ENCODE measurements at regions not wholly inside any gene's neighbourhood (a gene's known extent, or its start where the extent isn't known, plus 50 kb on each side); places are given as distances from the start of the nearest gene placed in this dataset.

DNA sequence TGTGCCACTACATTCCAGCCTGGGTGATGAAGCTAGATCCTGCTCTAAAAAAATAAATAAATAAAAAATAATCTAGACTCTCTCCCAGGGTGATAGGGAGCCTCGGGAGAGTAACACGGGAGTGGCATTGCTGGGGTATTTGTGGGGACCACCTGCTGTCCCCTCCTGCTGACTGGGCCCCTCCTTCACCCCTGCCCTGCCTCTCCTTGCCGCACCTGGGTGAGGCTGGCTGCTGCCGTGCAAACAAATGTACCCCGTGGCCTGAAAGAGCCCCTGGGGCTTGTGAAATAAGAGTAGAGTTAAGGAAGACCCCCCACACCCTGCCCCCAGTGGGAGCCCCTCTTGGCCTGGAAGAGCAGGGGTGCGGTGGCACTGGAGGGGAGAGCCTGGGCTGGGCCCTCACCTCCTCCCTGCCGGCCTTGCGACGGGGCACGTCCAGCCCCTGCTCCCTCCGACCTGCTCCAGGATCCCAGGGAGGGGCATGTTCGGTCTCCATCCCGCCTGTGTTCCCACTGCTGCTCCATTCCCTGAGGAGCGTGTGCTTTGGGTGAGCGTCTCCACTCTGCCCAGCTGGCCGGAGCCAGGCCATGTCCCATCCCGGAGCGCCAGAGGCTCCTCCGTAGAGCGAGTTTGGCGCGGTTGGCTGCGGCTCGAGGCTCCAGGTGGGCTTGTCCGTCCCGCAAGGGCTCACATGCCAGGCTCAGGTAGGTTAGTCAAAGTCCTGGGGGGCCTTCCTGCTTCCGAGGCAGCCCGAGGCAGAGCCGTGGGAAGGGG lies 75.0 kb upstream of the RNU6ATAC start:
- POLR2A ChIA-PET (ENCODE audit: low non-redundant PET): no interaction called here
- CTCF ChIA-PET: interaction anchor here (1.3 kb wide), 1 partner anchor 68 kb away, joined by 4 read pairs; no protein-coding TSS in a partner anchor
- no peak overlapping the region for H3K27ac ChIP-seq
- DNase-seq (ENCODE audit: low spot score): no peak
- TF ChIP-seq, protein P1, sequence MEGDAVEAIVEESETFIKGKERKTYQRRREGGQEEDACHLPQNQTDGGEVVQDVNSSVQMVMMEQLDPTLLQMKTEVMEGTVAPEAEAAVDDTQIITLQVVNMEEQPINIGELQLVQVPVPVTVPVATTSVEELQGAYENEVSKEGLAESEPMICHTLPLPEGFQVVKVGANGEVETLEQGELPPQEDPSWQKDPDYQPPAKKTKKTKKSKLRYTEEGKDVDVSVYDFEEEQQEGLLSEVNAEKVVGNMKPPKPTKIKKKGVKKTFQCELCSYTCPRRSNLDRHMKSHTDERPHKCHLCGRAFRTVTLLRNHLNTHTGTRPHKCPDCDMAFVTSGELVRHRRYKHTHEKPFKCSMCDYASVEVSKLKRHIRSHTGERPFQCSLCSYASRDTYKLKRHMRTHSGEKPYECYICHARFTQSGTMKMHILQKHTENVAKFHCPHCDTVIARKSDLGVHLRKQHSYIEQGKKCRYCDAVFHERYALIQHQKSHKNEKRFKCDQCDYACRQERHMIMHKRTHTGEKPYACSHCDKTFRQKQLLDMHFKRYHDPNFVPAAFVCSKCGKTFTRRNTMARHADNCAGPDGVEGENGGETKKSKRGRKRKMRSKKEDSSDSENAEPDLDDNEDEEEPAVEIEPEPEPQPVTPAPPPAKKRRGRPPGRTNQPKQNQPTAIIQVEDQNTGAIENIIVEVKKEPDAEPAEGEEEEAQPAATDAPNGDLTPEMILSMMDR (conservative IDR thresholded peaks at IDR 0.05; ENCODE audit: low read depth): no peak

DNA sequence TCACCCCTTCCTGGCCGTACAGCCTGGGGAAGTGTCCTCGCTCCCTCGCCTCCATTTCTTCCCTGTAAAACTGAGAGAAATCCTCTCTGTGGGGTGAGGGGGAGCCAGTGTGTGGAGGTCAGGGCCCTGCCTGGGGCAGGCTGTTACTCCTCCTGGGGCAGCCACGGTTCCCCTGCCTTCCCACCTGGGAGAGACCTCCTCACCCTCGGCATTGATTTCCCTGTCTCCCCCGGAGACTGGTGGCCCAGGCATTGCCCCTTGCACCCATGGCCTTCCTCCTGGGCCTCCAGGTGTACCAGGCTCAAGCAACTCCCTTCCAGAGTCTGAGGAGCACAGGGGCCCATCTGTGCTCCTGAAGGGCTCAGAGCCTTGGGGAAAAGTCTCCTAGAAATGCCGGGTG lies 75.6 kb upstream of the RNU6ATAC start:
- ChIA-PET CTCF (interaction anchor here (1.3 kb wide), 1 partner anchor 67 kb away, joined by 4 read pairs; no protein-coding TSS in a partner anchor), POLR2A (ENCODE audit: low non-redundant PET) (no interaction called here)
- TF ChIP-seq, protein P1 (conservative IDR thresholded peaks at IDR 0.05; ENCODE audit: low read depth): no peak
- no peak for DNase-seq (ENCODE audit: low spot score)
- no peak overlapping the region for H3K27ac ChIP-seq

DNA sequence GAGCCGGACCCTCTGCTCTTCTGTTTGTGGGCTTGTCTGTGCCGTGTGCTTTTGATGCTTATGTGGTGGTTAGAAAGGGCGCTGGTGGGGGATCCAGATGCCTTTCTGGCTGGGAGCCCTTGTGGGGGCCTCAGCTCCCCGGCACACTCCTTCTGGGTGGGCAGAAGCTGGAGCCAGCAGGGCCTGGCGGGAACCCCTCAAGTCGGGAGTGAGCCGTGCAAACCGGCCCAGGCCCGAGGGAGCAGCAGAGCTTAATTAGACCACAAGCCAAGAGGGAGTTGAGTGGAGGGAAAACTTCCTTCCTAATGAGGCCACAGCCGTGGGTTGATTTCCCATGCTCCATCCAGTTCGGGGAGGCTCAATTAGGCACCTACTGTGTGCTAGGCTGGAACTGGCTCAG lies 76.0 kb upstream of the RNU6ATAC start:
- TF ChIP-seq, protein P1 (conservative IDR thresholded peaks at IDR 0.05; ENCODE audit: low read depth): no peak
- POLR2A ChIA-PET (ENCODE audit: low non-redundant PET): no interaction called here
- H3K27ac ChIP-seq: no peak overlapping the region
- DNase-seq (ENCODE audit: low spot score): no peak
- CTCF ChIA-PET: no interaction called here

DNA sequence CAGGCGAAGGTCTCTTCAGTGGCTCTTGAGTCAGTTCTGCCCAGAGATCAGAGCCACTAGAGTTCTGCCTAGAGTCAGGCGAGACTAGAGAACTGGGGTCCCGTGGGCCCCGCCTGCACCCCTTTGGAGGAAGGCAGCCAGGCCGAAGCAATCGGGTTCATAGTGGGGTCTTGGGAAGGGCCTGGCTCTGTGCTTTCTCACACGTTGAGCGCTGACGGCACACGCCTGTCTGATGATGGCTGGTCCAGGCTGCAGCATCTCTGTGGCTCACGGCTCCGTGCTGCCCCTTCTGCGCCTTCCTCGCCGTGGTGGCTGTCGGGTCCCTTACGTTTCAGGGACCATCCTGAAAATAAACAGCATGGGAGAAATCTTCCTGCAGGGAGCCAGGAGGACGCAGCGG lies 78.3 kb upstream of the RNU6ATAC start:
- TF ChIP-seq, protein P1 (conservative IDR thresholded peaks at IDR 0.05; ENCODE audit: low read depth): no peak
- POLR2A ChIA-PET (ENCODE audit: low non-redundant PET): no interaction called here
- no peak overlapping the region for H3K27ac ChIP-seq
- CTCF ChIA-PET: no interaction called here
- no peak for DNase-seq (ENCODE audit: low spot score)

DNA sequence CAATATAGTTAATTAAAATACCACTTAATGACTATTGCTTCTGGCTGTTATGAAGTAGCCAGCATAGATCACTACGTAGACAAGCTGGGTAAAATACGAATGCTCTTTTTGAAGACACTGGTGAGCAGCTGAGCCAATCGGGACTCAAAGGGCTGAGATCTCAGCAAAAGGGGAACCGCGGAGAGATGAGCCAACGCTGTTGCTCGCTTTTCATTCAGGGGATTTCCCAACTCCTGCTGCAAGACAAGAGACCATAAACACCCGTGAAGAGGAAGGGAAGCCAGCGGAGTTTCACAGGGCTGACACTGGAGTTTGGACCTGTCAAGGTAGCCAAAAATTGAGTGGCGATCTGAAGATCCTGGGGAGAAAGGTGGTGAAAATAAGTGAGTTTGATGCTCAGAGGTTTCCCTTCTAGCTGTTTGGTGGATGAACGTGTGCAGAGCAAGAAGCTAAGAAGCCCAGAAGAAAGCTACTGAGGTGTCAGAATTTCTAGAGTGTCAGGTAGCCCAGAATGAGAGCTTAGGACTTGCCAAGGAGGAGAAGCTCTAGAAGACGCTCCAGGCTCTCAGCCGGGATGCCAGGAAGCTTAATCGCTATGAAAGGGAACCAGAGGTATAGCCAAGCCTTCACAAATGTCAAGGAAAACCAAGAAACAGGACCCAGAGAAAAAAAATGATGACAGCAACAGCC lies 79.6 kb upstream of the RNU6ATAC start:
- ChIA-PET CTCF (interaction anchor here (1.4 kb wide), 1 partner anchor 73 kb away, joined by 4 read pairs; no protein-coding TSS in a partner anchor), POLR2A (ENCODE audit: low non-redundant PET) (interaction anchor here (0.5 kb wide), 1 partner anchor 948 kb away, joined by 3 read pairs; no protein-coding TSS in a partner anchor)
- TF ChIP-seq, protein P1 (conservative IDR thresholded peaks at IDR 0.05; ENCODE audit: low read depth): no peak
- H3K27ac ChIP-seq: no peak overlapping the region
- DNase-seq (ENCODE audit: low spot score): no peak

DNA sequence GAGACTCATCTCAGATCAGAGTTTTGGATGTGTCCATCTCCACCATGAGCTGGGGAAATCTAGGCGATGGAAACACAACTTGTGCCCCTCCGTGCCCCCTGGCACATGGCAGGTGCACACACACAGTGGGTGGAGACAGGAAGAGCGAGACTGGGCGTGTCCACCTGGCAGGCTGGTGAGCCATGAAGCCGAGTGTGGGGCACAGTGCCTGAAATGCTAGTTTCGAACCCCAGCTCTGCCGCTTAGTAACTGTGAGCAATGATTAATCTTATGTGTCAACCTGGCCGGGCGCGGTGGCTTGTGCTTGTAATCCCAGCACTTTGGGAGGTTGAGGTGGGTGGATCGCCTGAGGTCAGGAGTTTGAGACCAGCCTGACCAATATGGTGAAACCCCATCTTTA lies 80.8 kb upstream of the RNU6ATAC start:
- ChIA-PET POLR2A (ENCODE audit: low non-redundant PET) (no interaction called here), CTCF (interaction anchor here (1.4 kb wide), 1 partner anchor 74 kb away, joined by 4 read pairs; no protein-coding TSS in a partner anchor)
- DNase-seq (ENCODE audit: low spot score): no peak
- no peak overlapping the region for H3K27ac ChIP-seq
- TF ChIP-seq, protein P1 (conservative IDR thresholded peaks at IDR 0.05; ENCODE audit: low read depth): no peak
